GM12801 (cell line): ENCODE measurements at regions not wholly inside any gene's neighbourhood (a gene's known extent, or its start where the extent isn't known, plus 50 kb on each side); places are given as distances from the start of the nearest gene placed in this dataset.

Experiments used
- TF ChIP-seq, protein P1 (sequence below): IDR thresholded peaks from one replicate; pipeline ENCODE4 v1.5.1; 2011; ENCODE audit warnings: control low read depth; ENCODE audit not compliant: insufficient read length; ENCODE audit errors: extremely low read depth

DNA sequence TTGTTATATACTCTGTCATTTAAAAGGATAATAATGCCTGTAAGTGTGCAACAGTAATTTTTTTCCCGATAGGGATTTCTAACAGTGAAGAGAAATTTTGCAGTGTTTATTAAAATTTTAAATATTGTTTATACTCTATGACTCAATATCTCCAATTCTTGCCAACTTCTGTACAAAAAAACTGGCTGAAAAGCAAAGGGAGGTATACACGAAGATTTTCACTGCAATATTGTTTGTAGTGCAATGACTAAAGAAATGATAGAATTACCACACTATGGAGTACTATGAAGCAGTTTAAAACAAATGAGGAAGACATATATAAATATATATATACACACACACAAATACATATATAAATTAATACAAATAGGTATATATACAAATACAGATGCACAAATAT is 187.9 kb upstream of the IL15 start:
- TF ChIP-seq, protein P1, sequence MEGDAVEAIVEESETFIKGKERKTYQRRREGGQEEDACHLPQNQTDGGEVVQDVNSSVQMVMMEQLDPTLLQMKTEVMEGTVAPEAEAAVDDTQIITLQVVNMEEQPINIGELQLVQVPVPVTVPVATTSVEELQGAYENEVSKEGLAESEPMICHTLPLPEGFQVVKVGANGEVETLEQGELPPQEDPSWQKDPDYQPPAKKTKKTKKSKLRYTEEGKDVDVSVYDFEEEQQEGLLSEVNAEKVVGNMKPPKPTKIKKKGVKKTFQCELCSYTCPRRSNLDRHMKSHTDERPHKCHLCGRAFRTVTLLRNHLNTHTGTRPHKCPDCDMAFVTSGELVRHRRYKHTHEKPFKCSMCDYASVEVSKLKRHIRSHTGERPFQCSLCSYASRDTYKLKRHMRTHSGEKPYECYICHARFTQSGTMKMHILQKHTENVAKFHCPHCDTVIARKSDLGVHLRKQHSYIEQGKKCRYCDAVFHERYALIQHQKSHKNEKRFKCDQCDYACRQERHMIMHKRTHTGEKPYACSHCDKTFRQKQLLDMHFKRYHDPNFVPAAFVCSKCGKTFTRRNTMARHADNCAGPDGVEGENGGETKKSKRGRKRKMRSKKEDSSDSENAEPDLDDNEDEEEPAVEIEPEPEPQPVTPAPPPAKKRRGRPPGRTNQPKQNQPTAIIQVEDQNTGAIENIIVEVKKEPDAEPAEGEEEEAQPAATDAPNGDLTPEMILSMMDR: no peak

DNA sequence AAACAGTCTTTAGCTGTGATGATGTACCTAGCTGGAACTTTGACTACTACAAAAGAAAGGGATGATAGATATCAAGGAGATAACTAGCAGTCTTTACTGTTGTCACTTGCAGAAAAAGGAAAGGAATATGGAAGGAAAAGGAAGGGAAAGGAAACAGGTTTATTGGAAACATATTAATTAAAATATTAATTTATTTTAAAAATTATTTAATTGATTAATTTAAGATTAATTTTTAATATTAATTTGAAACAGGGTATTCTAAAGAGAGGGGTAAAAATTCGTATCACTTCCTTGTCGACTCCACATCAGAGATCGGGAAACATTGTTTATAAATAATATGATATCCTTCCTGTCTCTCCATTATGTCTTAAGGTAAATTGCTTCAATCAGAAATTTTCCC is 186.5 kb upstream of the IL15 start:
- TF ChIP-seq, protein P1: no peak

DNA sequence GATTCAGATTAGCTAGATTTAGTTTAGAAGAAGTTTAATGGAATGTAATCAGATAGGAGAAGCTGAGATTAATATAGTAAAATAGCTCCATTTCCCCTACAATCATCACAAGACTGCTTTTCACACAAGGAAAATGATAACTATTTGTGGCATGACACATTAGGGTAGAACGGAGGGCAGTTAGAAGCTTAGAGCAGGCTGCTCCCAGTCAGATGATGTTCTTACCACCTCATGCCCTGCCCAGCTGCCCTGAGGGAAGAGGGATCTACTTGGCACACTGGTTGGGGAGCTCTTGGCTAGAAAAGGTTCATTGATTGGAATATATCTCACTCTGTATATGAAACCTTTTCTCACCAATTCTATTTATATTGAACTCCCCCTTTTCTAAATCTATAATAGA is 180.7 kb upstream of the IL15 start:
- TF ChIP-seq, protein P1: no peak

DNA sequence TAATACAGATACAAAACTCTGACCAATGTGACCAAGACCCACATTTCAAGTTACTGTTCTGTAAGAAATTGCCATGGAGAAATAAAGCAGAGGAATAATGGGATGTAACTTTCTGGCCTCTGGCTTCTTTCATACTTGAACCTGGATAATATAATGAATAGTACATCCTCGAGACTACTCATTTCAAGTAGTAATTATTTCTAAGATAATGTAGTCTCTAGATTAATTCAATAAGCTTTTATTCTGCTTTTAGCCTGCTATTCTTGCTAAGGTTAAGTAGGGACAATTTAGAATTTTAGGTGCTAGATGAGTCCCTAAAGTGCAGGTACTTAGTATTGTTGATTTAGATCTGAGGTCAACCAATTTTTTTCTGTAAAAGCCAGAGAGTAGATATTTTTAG is 178.7 kb upstream of the IL15 start:
- TF ChIP-seq, protein P1: no peak

DNA sequence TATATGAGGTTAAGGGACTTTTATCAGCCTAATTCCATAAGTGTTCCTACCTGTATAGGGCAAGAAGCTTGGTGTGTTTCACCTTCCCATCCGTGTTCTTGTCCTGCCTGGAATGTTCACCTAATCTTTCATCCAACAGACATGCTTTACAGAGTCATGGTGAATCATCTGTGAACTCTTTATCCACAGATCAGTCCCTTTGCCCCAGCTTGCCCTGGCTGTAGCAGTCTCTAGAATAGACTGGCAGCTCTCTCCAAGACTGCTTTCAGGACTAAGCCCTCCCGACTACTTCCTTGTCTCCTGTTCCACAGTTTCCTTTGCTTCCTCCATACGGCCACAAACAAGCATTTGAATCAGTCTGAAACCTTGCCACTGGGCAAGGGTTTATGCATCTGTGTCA is 177.9 kb upstream of the IL15 start:
- TF ChIP-seq, protein P1: no peak

DNA sequence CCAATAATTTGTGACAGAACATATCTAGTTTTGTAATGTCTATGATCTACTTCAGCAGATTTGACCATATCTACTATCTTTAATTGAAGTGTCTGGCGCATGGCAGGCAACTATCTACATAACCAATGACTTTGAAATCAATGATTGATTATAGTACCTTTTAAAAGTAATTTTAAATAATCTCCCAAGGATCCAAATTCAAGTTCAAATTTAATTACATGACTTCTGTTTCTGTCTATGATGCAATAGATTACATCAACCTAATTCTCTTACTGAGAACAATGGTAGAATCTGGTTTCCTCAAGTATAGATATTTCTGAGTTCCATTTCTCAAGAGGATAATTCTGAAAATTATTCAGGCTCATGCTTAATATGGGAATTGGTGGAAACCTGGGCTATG is 177.4 kb upstream of the IL15 start:
- TF ChIP-seq, protein P1: no peak

DNA sequence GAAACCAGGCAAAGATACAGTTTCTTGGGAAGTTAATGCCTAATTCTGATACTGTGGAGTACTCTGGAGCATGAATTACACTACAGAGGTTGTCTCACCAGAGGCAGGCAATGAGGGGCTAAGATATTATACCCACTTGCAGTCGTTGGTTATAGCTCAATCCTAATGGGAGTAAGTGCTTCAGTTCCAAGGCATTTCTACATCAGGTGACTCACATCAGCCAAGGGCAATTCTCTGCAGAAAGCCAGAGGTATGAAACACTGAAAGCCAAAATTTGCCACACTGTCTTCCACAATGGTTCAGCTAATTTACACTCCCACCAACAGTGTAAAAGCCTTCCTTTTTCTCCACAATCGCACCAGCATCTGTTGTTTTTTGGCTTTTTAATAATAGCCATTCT is 174.0 kb upstream of the IL15 start:
- TF ChIP-seq, protein P1: no peak

DNA sequence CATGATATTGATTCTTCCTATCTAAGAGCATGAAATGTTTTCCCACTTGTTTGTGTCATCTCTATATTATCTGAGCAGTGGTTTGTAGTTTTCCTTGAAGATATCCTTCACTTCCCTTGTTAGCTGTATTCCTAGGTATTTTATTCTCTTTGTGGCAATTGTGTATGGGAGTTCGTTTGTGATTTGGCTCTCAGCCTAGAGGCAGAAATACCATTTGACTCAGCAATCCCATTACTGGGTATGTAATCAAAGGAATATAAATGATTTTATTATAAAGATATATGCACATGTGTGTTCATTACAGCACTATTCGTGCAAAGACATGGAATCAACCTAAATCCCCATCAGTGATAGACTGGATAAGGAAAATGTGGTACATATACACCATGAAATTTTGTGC is 172.7 kb upstream of the IL15 start:
- TF ChIP-seq, protein P1: no peak
